ENCODE measurements at regions not wholly inside any gene's neighbourhood (a gene's known extent, or its start where the extent isn't known, plus 50 kb on each side); places are given as distances from the start of the nearest gene placed in this dataset.

GRCh38 chr15:69625328-69625727 is 172.7 kb downstream of the RPLP1 start:
- no TSS peak for BruUV-seq (replicated peaks)

More at GRCh38 chr15:69625328-69625727, 172.7 kb downstream of the RPLP1 start:
- no peak for DNase-seq
- H2BK5ac ChIP-seq (ENCODE audit: low read depth, low read length, poor library complexity, severe bottlenecking) = no peak overlapping the region
- no peak overlapping the region for H4K8ac ChIP-seq (ENCODE audit: low read depth in 2 of 2, low read length in 2 of 2)
- ChIA-PET POLR2A (ENCODE audit: unreplicated experiment) (no interaction called here), CTCF (no interaction called here)
- H3K9me1 ChIP-seq (ENCODE audit: insufficient read depth, low read length) = no peaks in the 10 kb centered on the region
- H3K79me1 ChIP-seq (ENCODE audit: low read depth in 1 of 2, low read length in 2 of 2) = no peaks in the 10 kb centered on the region
- no peak overlapping the region for H3K9ac ChIP-seq (ENCODE audit: low read depth, low read length)
- H3K27me3 ChIP-seq (ENCODE audit: control insufficient read depth, insufficient read depth, low read length) = peaks cover 46% of the 10 kb centered on the region
- no peak for ATAC-seq (ENCODE audit: low read depth)
- H4K91ac ChIP-seq (ENCODE audit: insufficient read depth, low read depth, low read length) = no peak overlapping the region
- no peaks in the 10 kb centered on the region for H4K20me1 ChIP-seq (ENCODE audit: insufficient read depth, low read length)
- no peak overlapping the region for H2AFZ ChIP-seq (replicated peaks; ENCODE audit: low read length, poor library complexity)
- no CpG with 5 or more reads among the region's 2 CpGs for WGBS, 2 experiments (ENCODE audit: extremely low coverage in 2 of 2, insufficient read length in 1 of 2)
- H2BK15ac ChIP-seq (ENCODE audit: low read depth, low read length) = no peak overlapping the region
- H4K5ac ChIP-seq (ENCODE audit: low read depth, low read length) = no peak overlapping the region
- H2BK120ac ChIP-seq (ENCODE audit: low read depth, low read length) = no peak overlapping the region
- TF ChIP-seq MXI1 (IDR thresholded peaks at IDR 0.05; ENCODE audit: borderline replicate concordance, low read depth, low read length) = no peak
- TF ChIP-seq RCOR1 (IDR thresholded peaks at IDR 0.05; ENCODE audit: insufficient replicate concordance, low read length) = no peak
- TF ChIP-seq BHLHE40 (IDR thresholded peaks at IDR 0.05; ENCODE audit: low read depth, low read length) = no peak
- H3K56ac ChIP-seq (ENCODE audit: extremely low read depth, insufficient read depth, low read length) = no peak overlapping the region
- H3K9me3 ChIP-seq (ENCODE audit: control insufficient read depth, insufficient read depth, low read length) = 0 out of 2 replicates have a peak, but pooled peaks cover 2% of the 10 kb centered on the region
- H3K18ac ChIP-seq (ENCODE audit: low read depth, low read length) = no peak overlapping the region
- intact Hi-C loops (cut with micrococcal nuclease) = no loop called here
- in situ Hi-C loops (cut with MboI; ENCODE audit: low sequenced_read_pairs) = no loop called here
- no peak overlapping the region for H3K4me3 ChIP-seq (ENCODE audit: insufficient read depth, low read depth, low read length)
- H2AK9ac ChIP-seq (replicated peaks; ENCODE audit: low read depth, low read length, poor library complexity) = no peak overlapping the region
- dilution Hi-C loops (cut with HindIII; ENCODE audit: low sequenced_read_pairs, unreplicated experiment) = no loop called here
- no peak overlapping the region for H3K27ac ChIP-seq (ENCODE audit: insufficient read depth, low read length)
- no peak overlapping the region for H2AK5ac ChIP-seq (ENCODE audit: low read depth, low read length)
- no peak overlapping the region for H3K23ac ChIP-seq (ENCODE audit: low read depth, low read length)
- H3K4me1 ChIP-seq (ENCODE audit: control insufficient read depth, insufficient read depth, low read length) = no peaks in the 10 kb centered on the region
- H3K4ac ChIP-seq (ENCODE audit: low read depth, low read length) = no peak overlapping the region
- no peaks in the 10 kb centered on the region for H3K36me3 ChIP-seq (ENCODE audit: control insufficient read depth, insufficient read depth, low read length)
- no peak overlapping the region for H3K4me2 ChIP-seq (ENCODE audit: low read depth, low read length)
- H2BK20ac ChIP-seq (ENCODE audit: low read depth, low read length) = no peak overlapping the region
- H3K14ac ChIP-seq (replicated peaks; ENCODE audit: low read depth, low read length) = no peak overlapping the region
